ENCODE measurements at regions not wholly inside any gene's neighbourhood (a gene's known extent, or its start where the extent isn't known, plus 50 kb on each side); places are given as distances from the start of the nearest gene placed in this dataset.
A peak's percentile ranks its signal among the peaks of the same experiment; 100 is the strongest.
"Not testable (repeated sequence)": the region's sequence is repeated elsewhere in the genome, so short reads cannot be mapped to it uniquely, and the experiment has no call there.

- Histone ChIP-seq H3K9me2 (ENCODE audit: insufficient read depth) (no peaks in the 10 kb centered on the region), H3K27me3 (ENCODE audit: insufficient read depth, low read depth) (no peaks in the 10 kb centered on the region), H3F3A (ENCODE audit: insufficient read depth, low read depth) (no peaks in the 10 kb centered on the region), H3K4me3 (no peak overlapping the region), H2AFZ (no peak overlapping the region), H3K9me3 (ENCODE audit: insufficient read depth, low read depth) (no peaks in the 10 kb centered on the region), H4K20me1 (ENCODE audit: insufficient read depth) (no peaks in the 10 kb centered on the region), H3K79me2 (ENCODE audit: low read depth) (no peaks in the 10 kb centered on the region), H3K36me3 (ENCODE audit: low read depth) (no peaks in the 10 kb centered on the region), H3K27ac (no peak overlapping the region), H3K4me2 (no peak overlapping the region), H3K4me1 (replicated peaks; ENCODE audit: insufficient read depth) (no peaks in the 10 kb centered on the region)
- DNase-seq, result peak in 1 of 2 experiments; percentile 77
- TF ChIP-seq CTCF (conservative IDR thresholded peaks at IDR 0.05) (no peak), EZH2 (IDR thresholded peaks at IDR 0.05; ENCODE audit: low read depth) (no peak)
- ChIA-PET POLR2A (ENCODE audit: unreplicated experiment) (no interaction called here), CTCF (no interaction called here)
- intact Hi-C loops (cut with micrococcal nuclease; ENCODE audit: unreplicated experiment), result no loop called here
- BruUV-seq (replicated peaks), result no TSS peak
Measured at GRCh38 chrY:10627116-10627515, 1099.4 kb downstream of the TSPY10 start.

- H3K27me3 ChIP-seq (ENCODE audit: insufficient read depth, low read depth); BruUV-seq (replicated peaks); H4K20me1 ChIP-seq (ENCODE audit: insufficient read depth); H3K4me1 ChIP-seq (replicated peaks; ENCODE audit: insufficient read depth); POLR2A ChIA-PET (ENCODE audit: unreplicated experiment); intact Hi-C loops (cut with micrococcal nuclease; ENCODE audit: unreplicated experiment); CTCF ChIA-PET; H3F3A ChIP-seq (ENCODE audit: insufficient read depth, low read depth); DNase-seq; H3K9me3 ChIP-seq (ENCODE audit: insufficient read depth, low read depth); H3K27ac ChIP-seq; H2AFZ ChIP-seq; H3K4me3 ChIP-seq; H3K36me3 ChIP-seq (ENCODE audit: low read depth); H3K9me2 ChIP-seq (ENCODE audit: insufficient read depth); H3K79me2 ChIP-seq (ENCODE audit: low read depth); H3K4me2 ChIP-seq: not testable (repeated sequence)
Measured at GRCh38 chrY:10648813-10649212, 1121.1 kb downstream of the TSPY10 start.

- H3K4me1 ChIP-seq (replicated peaks; ENCODE audit: insufficient read depth); intact Hi-C loops (cut with micrococcal nuclease; ENCODE audit: unreplicated experiment); H3K9me3 ChIP-seq (ENCODE audit: insufficient read depth, low read depth); H2AFZ ChIP-seq; DNase-seq; CTCF ChIA-PET; H3F3A ChIP-seq (ENCODE audit: insufficient read depth, low read depth); H3K4me2 ChIP-seq; H3K9me2 ChIP-seq (ENCODE audit: insufficient read depth); H3K27me3 ChIP-seq (ENCODE audit: insufficient read depth, low read depth); POLR2A ChIA-PET (ENCODE audit: unreplicated experiment); H3K79me2 ChIP-seq (ENCODE audit: low read depth); BruUV-seq (replicated peaks); H3K4me3 ChIP-seq; H4K20me1 ChIP-seq (ENCODE audit: insufficient read depth); H3K27ac ChIP-seq; H3K36me3 ChIP-seq (ENCODE audit: low read depth): not testable (repeated sequence)
Measured at GRCh38 chrY:10657120-10657519, 1129.4 kb downstream of the TSPY10 start.

- H3K4me3 ChIP-seq, result no peak overlapping the region
- POLR2A ChIA-PET (ENCODE audit: unreplicated experiment), result no interaction called here
Measured at GRCh38 chrY:10666785-10667184, 1139.1 kb downstream of the TSPY10 start.

More at GRCh38 chrY:10666785-10667184, 1139.1 kb downstream of the TSPY10 start:
- Histone ChIP-seq H3K4me2 (no peak overlapping the region), H3K4me1 (replicated peaks; ENCODE audit: insufficient read depth) (no peaks in the 10 kb centered on the region), H4K20me1 (ENCODE audit: insufficient read depth) (no peaks in the 10 kb centered on the region), H2AFZ (no peak overlapping the region), H3K79me2 (ENCODE audit: low read depth) (no peaks in the 10 kb centered on the region), H3F3A (ENCODE audit: insufficient read depth, low read depth) (no peaks in the 10 kb centered on the region), H3K9me2 (ENCODE audit: insufficient read depth) (no peaks in the 10 kb centered on the region), H3K9me3 (ENCODE audit: insufficient read depth, low read depth) (no peaks in the 10 kb centered on the region), H3K27ac (no peak overlapping the region), H3K36me3 (ENCODE audit: low read depth) (no peaks in the 10 kb centered on the region), H3K27me3 (ENCODE audit: insufficient read depth, low read depth) (no peaks in the 10 kb centered on the region)
- intact Hi-C loops (cut with micrococcal nuclease; ENCODE audit: unreplicated experiment), result no loop called here
- no TSS peak for BruUV-seq (replicated peaks)
- TF ChIP-seq EZH2 (IDR thresholded peaks at IDR 0.05; ENCODE audit: low read depth) (no peak), CTCF (conservative IDR thresholded peaks at IDR 0.05) (no peak)
- CTCF ChIA-PET, result no interaction called here
- no peak for DNase-seq

Measured in PC-9 (cell line).